H1 (cell line): ENCODE measurements at regions not wholly inside any gene's neighbourhood (a gene's known extent, or its start where the extent isn't known, plus 50 kb on each side); places are given as distances from the start of the nearest gene placed in this dataset.

Experiments
- CTCF ChIA-PET: fragments of 300-600 bp; sonication (Branson Sonifier 250); formaldehyde crosslinking; loops from one replicate; lab custom pipeline; 2021; ENCODE audit not compliant: partially characterized antibody; lab: Charles Lee
- POLR2A ChIA-PET: fragments of 300-600 bp; sonication (Branson Sonifier 250); formaldehyde crosslinking; loops from one replicate; lab custom pipeline; 2021; ENCODE audit warnings: inconsistent platforms; ENCODE audit not compliant: partially characterized antibody; lab: Charles Lee
- DNase-seq, 2 experiments: peaks; one replicate each; pipeline versions ENCODE4 v3.0.0 to v3.0.0-alpha.2; 2010 to 2022; ENCODE audit warnings: low spot score in 2 of 2, low read depth in 1 of 2, mixed read lengths in 1 of 2
- FAIRE-seq: peaks from 2 replicates; lab custom pipeline; 2011; peaks lifted over from hg19 to GRCh38; lab: Jason Lieb, UNC
- H2AFZ ChIP-seq: 2 replicates; pipeline ENCODE4 v1.8.1; 2012; ENCODE audit warnings: low read length, inconsistent platforms
- H2AK5ac ChIP-seq: 2 replicates; pipeline ENCODE4 v1.6.1; 2013; ENCODE audit warnings: low read depth, low read length
- H2BK120ac ChIP-seq: replicated peaks from 2 replicates; pipeline ENCODE3; 2013; ENCODE audit warnings: low read depth, low read length, inconsistent platforms
- H2BK12ac ChIP-seq: 2 replicates; pipeline ENCODE4 v1.6.1; 2013; ENCODE audit warnings: low read depth, low read length
- H2BK15ac ChIP-seq: 2 replicates; pipeline ENCODE4 v1.6.1; 2013; ENCODE audit warnings: low read length
- H2BK20ac ChIP-seq: 2 replicates; pipeline ENCODE4 v1.6.1; 2013; ENCODE audit warnings: low read length
- H2BK5ac ChIP-seq: 2 replicates; pipeline ENCODE4 v1.6.1; 2013; ENCODE audit warnings: low read depth, low read length
- H3K14ac ChIP-seq: 2 replicates; pipeline ENCODE4 v1.6.1; 2013; ENCODE audit warnings: inconsistent platforms; ENCODE audit not compliant: insufficient read length
- H3K18ac ChIP-seq: 2 replicates; pipeline ENCODE4 v1.6.1; 2013; ENCODE audit warnings: low read length; ENCODE audit errors: extremely low read depth
- H3K23ac ChIP-seq: 2 replicates; pipeline ENCODE4 v1.6.1; 2013; ENCODE audit warnings: inconsistent platforms; ENCODE audit not compliant: insufficient read length
- H3K23me2 ChIP-seq: 2 replicates; pipeline ENCODE4 v1.6.1; 2013; ENCODE audit warnings: low read depth, low read length
- H3K27ac ChIP-seq: 2 replicates; pipeline ENCODE4 v1.6.1; 2011; ENCODE audit warnings: low read depth, low read length, inconsistent platforms
- H3K27me3 ChIP-seq, 4 experiments: replicated peaks in 1 of 4; 1 replicate in 1 of 4; 2 replicates in 3 of 4; pipeline versions ENCODE4 v1.6.1 to v1.8.1; 2011 to 2013; ENCODE audit warnings: low read length in 3 of 4, mild to moderate bottlenecking in 3 of 4, inconsistent platforms in 2 of 4, mixed read lengths in 2 of 4, moderate library complexity in 1 of 4; ENCODE audit not compliant: control insufficient read depth in 3 of 4, insufficient read depth in 3 of 4; ENCODE audit errors: extremely low read depth in 1 of 4
- H3K36me3 ChIP-seq, 4 experiments: 2 replicates each; pipeline versions ENCODE4 v1.6.1 to v1.8.1; 2011 to 2013; ENCODE audit warnings: mild to moderate bottlenecking in 4 of 4, low read length in 3 of 4, moderate library complexity in 2 of 4, control low read depth in 1 of 4, inconsistent platforms in 1 of 4; ENCODE audit not compliant: insufficient read depth in 4 of 4, control insufficient read depth in 2 of 4
- H3K4ac ChIP-seq: replicated peaks from 2 replicates; pipeline ENCODE3; 2013; ENCODE audit warnings: low read length, low read depth, mixed read lengths, inconsistent platforms; ENCODE audit not compliant: insufficient read length
- H3K4me1 ChIP-seq, 4 experiments: replicated peaks in 1 of 4; 1 replicate in 1 of 4; 2 replicates in 3 of 4; pipeline versions ENCODE4 v1.6.1 to v1.8.1; 2011 to 2013; ENCODE audit warnings: low read length in 3 of 4, inconsistent platforms in 2 of 4, mixed read lengths in 1 of 4; ENCODE audit not compliant: insufficient read depth in 4 of 4, control insufficient read depth in 3 of 4
- H3K4me2 ChIP-seq, 2 experiments: 2 replicates each; pipeline versions ENCODE4 v1.6.1 to v1.8.1; 2011 to 2013; ENCODE audit warnings: low read depth in 2 of 2, low read length in 2 of 2, control low read depth in 1 of 2, inconsistent platforms in 1 of 2, mild to moderate bottlenecking in 1 of 2; ENCODE audit not compliant: insufficient read depth in 1 of 2
- H3K4me3 ChIP-seq, 4 experiments: fragments of 200-600, 300-600 bp in 1 of 4; sonication (generic), shearing (Covaris generic), sonication (Bioruptor Twin) in 1 of 4; 2 replicates each; pipeline versions ENCODE4 v1.5.1 to v1.8.1; 2011 to 2016; ENCODE audit warnings: low read length in 4 of 4, low read depth in 3 of 4, control low read depth in 2 of 4, inconsistent platforms in 2 of 4, mild to moderate bottlenecking in 2 of 4, mixed read lengths in 1 of 4, moderate library complexity in 1 of 4; ENCODE audit not compliant: insufficient read depth in 2 of 4; ENCODE audit errors: extremely low read depth in 1 of 4
- H3K56ac ChIP-seq: replicated peaks from 2 replicates; pipeline ENCODE3; 2013; ENCODE audit warnings: low read depth, mild to moderate bottlenecking, mixed read lengths, low read length, inconsistent platforms; ENCODE audit not compliant: insufficient read length
- H3K79me1 ChIP-seq: 2 replicates; pipeline ENCODE4 v1.6.1; 2013; ENCODE audit warnings: low read depth, low read length, control low read depth
- H3K79me2 ChIP-seq, 2 experiments: 2 replicates each; pipeline versions ENCODE4 v1.6.1 to v1.8.1; 2012 to 2013; ENCODE audit warnings: low read length in 2 of 2, mild to moderate bottlenecking in 2 of 2, inconsistent platforms in 1 of 2; ENCODE audit not compliant: insufficient read depth in 2 of 2, control insufficient read depth in 1 of 2
- H3K9ac ChIP-seq, 4 experiments: replicated peaks in 1 of 4; 1 replicate in 1 of 4; 2 replicates in 3 of 4; pipeline versions ENCODE4 v1.6.1 to v1.8.1; 2011 to 2013; ENCODE audit warnings: low read depth in 3 of 4, low read length in 3 of 4, control low read depth in 2 of 4, mild to moderate bottlenecking in 2 of 4, moderate library complexity in 2 of 4, inconsistent platforms in 1 of 4; ENCODE audit errors: extremely low read depth in 1 of 4
- H3K9me3 ChIP-seq, 2 experiments: 2 replicates each; pipeline versions ENCODE4 v1.6.1 to v1.8.1; 2012 to 2013; ENCODE audit warnings: mild to moderate bottlenecking in 2 of 2, moderate library complexity in 2 of 2, control low read depth in 1 of 2, inconsistent platforms in 1 of 2, low read depth in 1 of 2, low read length in 1 of 2, mixed read lengths in 1 of 2; ENCODE audit not compliant: insufficient read depth in 2 of 2
- H4K20me1 ChIP-seq, 2 experiments: replicated peaks in 1 of 2; 2 replicates each; pipeline versions ENCODE3 to v1.8.1; 2011 to 2013; ENCODE audit warnings: inconsistent platforms in 2 of 2, low read length in 2 of 2, mild to moderate bottlenecking in 1 of 2; ENCODE audit not compliant: insufficient read depth in 2 of 2, control insufficient read depth in 1 of 2
- H4K5ac ChIP-seq: 2 replicates; pipeline ENCODE4 v1.6.1; 2013; ENCODE audit warnings: low read length, low read depth, mixed read lengths, inconsistent platforms; ENCODE audit not compliant: insufficient read length
- H4K8ac ChIP-seq: 2 replicates; pipeline ENCODE4 v1.8.0; 2013; ENCODE audit warnings: mild to moderate bottlenecking, moderate library complexity, low read length, inconsistent platforms; ENCODE audit not compliant: insufficient read depth; ENCODE audit errors: extremely low read depth
- H4K91ac ChIP-seq: replicated peaks from 2 replicates; pipeline ENCODE3; 2013; ENCODE audit warnings: low read length, mixed read lengths, inconsistent platforms; ENCODE audit not compliant: insufficient read length
- CHD1 ChIP-seq: IDR thresholded peaks from 2 replicates; pipeline ENCODE4 v1.6.1; 2012; ENCODE audit warnings: low read depth, low read length, improper control_type of control experiment
- TAF7 ChIP-seq: optimal IDR thresholded peaks from 2 replicates; pipeline ENCODE3; 2011; ENCODE audit warnings: low read depth, mild to moderate bottlenecking, inconsistent platforms, low read length, moderate library complexity, borderline replicate concordance
- TEAD4 ChIP-seq: IDR thresholded peaks from 2 replicates; pipeline ENCODE4 v1.6.1; 2012; ENCODE audit warnings: low read depth, low read length, inconsistent platforms, mixed read lengths
- WGBS, 2 experiments: shearing (Covaris generic) in 1 of 2; methylation state at CpG; one replicate each; pipeline versions ENCODE4 v1.1.6 to v1.1.7; 2013 to 2015; ENCODE audit warnings: low lambda C conversion rate in 2 of 2, mixed read lengths in 2 of 2, inconsistent platforms in 1 of 2, low coverage in 1 of 2, missing lambda C conversion rate in 1 of 2; ENCODE audit not compliant: insufficient replicate concordance in 2 of 2, insufficient coverage in 1 of 2, insufficient read length in 1 of 2; ENCODE audit errors: extremely low coverage in 1 of 2, missing lambda C conversion rate in 1 of 2; 5-methylcytosine and 5-hydroxymethylcytosine counted together

DNA sequence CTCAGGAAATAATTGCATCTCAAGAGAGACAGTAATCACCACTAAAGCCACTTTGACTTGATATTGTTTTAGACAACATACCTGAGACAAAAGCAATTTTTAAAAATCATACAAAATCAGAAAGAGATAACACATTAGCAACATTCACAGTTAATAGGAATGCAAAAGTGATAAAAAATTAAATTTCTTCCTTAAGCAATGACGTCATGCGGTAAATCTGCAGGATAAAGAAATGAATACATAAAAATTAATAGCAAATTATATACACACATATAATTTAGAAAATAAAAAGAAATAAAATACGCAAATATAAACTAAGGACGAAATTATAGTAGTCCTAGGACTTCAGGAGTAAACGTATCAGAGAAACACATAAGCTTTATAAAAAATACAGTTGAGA, 866.5 kb upstream of the PRKX start:
- H3K4me1 ChIP-seq, result no peaks in the 10 kb centered on the region
- H3K4me3 ChIP-seq, result no peak overlapping the region
- no peaks in the 10 kb centered on the region for H3K79me2 ChIP-seq
- H3K9me3 ChIP-seq, result no peaks in the 10 kb centered on the region
- no peak overlapping the region for H3K27ac ChIP-seq
- no peak overlapping the region for H3K4ac ChIP-seq
- H2AK5ac ChIP-seq, result no peak overlapping the region
- no peak overlapping the region for H2BK5ac ChIP-seq
- H3K23me2 ChIP-seq, result no peaks in the 10 kb centered on the region
- H3K18ac ChIP-seq, result no peak overlapping the region
- no peak overlapping the region for H3K4me2 ChIP-seq
- no peaks in the 10 kb centered on the region for H3K27me3 ChIP-seq
- FAIRE-seq (no peak), DNase-seq (no peak)
- no peak overlapping the region for H3K9ac ChIP-seq
- no peak for TF ChIP-seq TAF7
- no peak for TF ChIP-seq TEAD4
- TF ChIP-seq CHD1, result no peak
- 82% methylated on average over 5 of the region's 5 CpGs; no CpG with 5 or more reads in 1 of the 2 experiments for WGBS, 2 experiments
- H3K14ac ChIP-seq, result no peak overlapping the region
- no peak overlapping the region for H3K56ac ChIP-seq
- no peaks in the 10 kb centered on the region for H3K79me1 ChIP-seq
- no peak overlapping the region for H2BK12ac ChIP-seq
- H4K8ac ChIP-seq, result no peak overlapping the region
- H3K36me3 ChIP-seq, result no peaks in the 10 kb centered on the region
- no peak overlapping the region for H4K5ac ChIP-seq
- no peak overlapping the region for H3K23ac ChIP-seq
- H4K20me1 ChIP-seq, result no peaks in the 10 kb centered on the region
- ChIA-PET POLR2A (no interaction called here), CTCF (no interaction called here)
- no peak overlapping the region for H2BK15ac ChIP-seq
- no peak overlapping the region for H2BK20ac ChIP-seq
- no peak overlapping the region for H2BK120ac ChIP-seq
- H4K91ac ChIP-seq, result no peak overlapping the region
- H2AFZ ChIP-seq, result no peak overlapping the region
